ENCODE measurements at regions not wholly inside any gene's neighbourhood (a gene's known extent, or its start where the extent isn't known, plus 50 kb on each side); places are given as distances from the start of the nearest gene placed in this dataset.

- Histone ChIP-seq H3K36me3 (ENCODE audit: low read depth) (no peaks in the 10 kb centered on the region), H3K4me1 (ENCODE audit: insufficient read depth, poor library complexity, severe bottlenecking) (no peaks in the 10 kb centered on the region), H3K27me3 (ENCODE audit: insufficient read depth, poor library complexity, severe bottlenecking) (no peaks in the 10 kb centered on the region), H3K4me3 (ENCODE audit: severe bottlenecking) (no peak overlapping the region), H3K9me3 (ENCODE audit: severe bottlenecking) (no peaks in the 10 kb centered on the region), H3K27ac (ENCODE audit: poor library complexity, severe bottlenecking) (no peak overlapping the region)
- ATAC-seq (ENCODE audit: low read depth) (no peak), DNase-seq (ENCODE audit: low spot score) (no peak)
- no peak for TF ChIP-seq CTCF (IDR thresholded peaks at IDR 0.05; ENCODE audit: poor library complexity, severe bottlenecking)
Measured at GRCh38 chr9:100756217-100756616, 178.3 kb downstream of the CAVIN4 start.

- ATAC-seq (ENCODE audit: low read depth), result no peak
Measured at GRCh38 chr9:100759215-100759614, 181.3 kb downstream of the CAVIN4 start.

GRCh38 chr9:100761276-100761802, 183.5 kb downstream of the CAVIN4 start:
- TF ChIP-seq CTCF (IDR thresholded peaks at IDR 0.05; ENCODE audit: poor library complexity, severe bottlenecking), result no peak
- peaks cover 2% of the 10 kb centered on the region for H3K9me3 ChIP-seq (ENCODE audit: severe bottlenecking)
- ATAC-seq (ENCODE audit: low read depth), result no peak
- H3K27me3 ChIP-seq (ENCODE audit: insufficient read depth, poor library complexity, severe bottlenecking), result no peaks in the 10 kb centered on the region
- no peak overlapping the region for H3K4me3 ChIP-seq (ENCODE audit: severe bottlenecking)
- no peaks in the 10 kb centered on the region for H3K4me1 ChIP-seq (ENCODE audit: insufficient read depth, poor library complexity, severe bottlenecking)
- DNase-seq (ENCODE audit: low spot score), result no peak
- H3K36me3 ChIP-seq (ENCODE audit: low read depth), result no peaks in the 10 kb centered on the region
- H3K27ac ChIP-seq (ENCODE audit: poor library complexity, severe bottlenecking), result no peak overlapping the region

More at GRCh38 chr9:100759215-100759614, 181.3 kb downstream of the CAVIN4 start:
- Histone ChIP-seq H3K27ac (ENCODE audit: poor library complexity, severe bottlenecking) (no peak overlapping the region), H3K4me3 (ENCODE audit: severe bottlenecking) (no peak overlapping the region), H3K36me3 (ENCODE audit: low read depth) (no peaks in the 10 kb centered on the region), H3K27me3 (ENCODE audit: insufficient read depth, poor library complexity, severe bottlenecking) (no peaks in the 10 kb centered on the region), H3K9me3 (ENCODE audit: severe bottlenecking) (peaks cover 2% of the 10 kb centered on the region), H3K4me1 (ENCODE audit: insufficient read depth, poor library complexity, severe bottlenecking) (no peaks in the 10 kb centered on the region)
- no peak for DNase-seq (ENCODE audit: low spot score)
- no peak for TF ChIP-seq CTCF (IDR thresholded peaks at IDR 0.05; ENCODE audit: poor library complexity, severe bottlenecking)

- no peak for TF ChIP-seq CTCF (IDR thresholded peaks at IDR 0.05; ENCODE audit: poor library complexity, severe bottlenecking)
- no peaks in the 10 kb centered on the region for H3K27me3 ChIP-seq (ENCODE audit: insufficient read depth, poor library complexity, severe bottlenecking)
- peaks cover 2% of the 10 kb centered on the region for H3K9me3 ChIP-seq (ENCODE audit: severe bottlenecking)
- no peaks in the 10 kb centered on the region for H3K4me1 ChIP-seq (ENCODE audit: insufficient read depth, poor library complexity, severe bottlenecking)
- no peaks in the 10 kb centered on the region for H3K36me3 ChIP-seq (ENCODE audit: low read depth)
- no peak overlapping the region for H3K4me3 ChIP-seq (ENCODE audit: severe bottlenecking)
- H3K27ac ChIP-seq (ENCODE audit: poor library complexity, severe bottlenecking), result no peak overlapping the region
- ATAC-seq (ENCODE audit: low read depth), result no peak
- no peak for DNase-seq (ENCODE audit: low spot score)
Measured at GRCh38 chr9:100774326-100774725, 196.4 kb downstream of the CAVIN4 start.

- Histone ChIP-seq H3K27me3 (ENCODE audit: insufficient read depth, poor library complexity, severe bottlenecking) (no peaks in the 10 kb centered on the region), H3K4me3 (ENCODE audit: severe bottlenecking) (no peak overlapping the region), H3K4me1 (ENCODE audit: insufficient read depth, poor library complexity, severe bottlenecking) (no peaks in the 10 kb centered on the region), H3K36me3 (ENCODE audit: low read depth) (no peaks in the 10 kb centered on the region), H3K27ac (ENCODE audit: poor library complexity, severe bottlenecking) (no peak overlapping the region), H3K9me3 (ENCODE audit: severe bottlenecking) (peaks cover 2% of the 10 kb centered on the region)
- DNase-seq (ENCODE audit: low spot score) (no peak), ATAC-seq (ENCODE audit: low read depth) (no peak)
- TF ChIP-seq CTCF (IDR thresholded peaks at IDR 0.05; ENCODE audit: poor library complexity, severe bottlenecking), result no peak
Measured at GRCh38 chr9:100774962-100775361, 197.1 kb downstream of the CAVIN4 start.
